Inferior parietal cortex (tissue), 1 donor: ENCODE measurements at regions not wholly inside any gene's neighbourhood (a gene's known extent, or its start where the extent isn't known, plus 50 kb on each side); places are given as distances from the start of the nearest gene placed in this dataset.

ENCODE experiments used
- DNase-seq: peaks from one replicate; pipeline ENCODE4 v3.0.0-alpha.2; 2016; ENCODE audit errors: extremely low spot score

GRCh38 chr4:181158971-181159370 lies 1084.2 kb upstream of the TENM3 start:
- DNase-seq, result no peak

DNA sequence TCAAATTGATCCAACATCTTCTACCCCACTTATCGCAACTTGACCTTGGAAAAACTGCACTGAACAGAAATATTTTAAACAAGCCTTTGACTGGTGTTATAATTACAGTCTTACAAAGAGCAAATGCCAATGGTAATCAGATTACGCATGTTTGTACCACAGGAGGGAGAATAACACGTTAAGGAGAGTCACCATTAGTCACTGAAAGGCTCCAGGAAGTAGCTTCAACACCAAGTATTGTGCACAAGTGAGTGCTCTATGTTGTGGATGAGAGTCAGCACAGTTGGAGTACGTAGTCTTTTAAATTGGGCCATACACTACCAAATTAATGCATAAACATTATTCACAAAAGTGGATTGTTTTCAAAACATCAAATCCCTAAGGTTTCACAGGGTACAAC lies 1081.5 kb upstream of the TENM3 start:
- no peak for DNase-seq

DNA sequence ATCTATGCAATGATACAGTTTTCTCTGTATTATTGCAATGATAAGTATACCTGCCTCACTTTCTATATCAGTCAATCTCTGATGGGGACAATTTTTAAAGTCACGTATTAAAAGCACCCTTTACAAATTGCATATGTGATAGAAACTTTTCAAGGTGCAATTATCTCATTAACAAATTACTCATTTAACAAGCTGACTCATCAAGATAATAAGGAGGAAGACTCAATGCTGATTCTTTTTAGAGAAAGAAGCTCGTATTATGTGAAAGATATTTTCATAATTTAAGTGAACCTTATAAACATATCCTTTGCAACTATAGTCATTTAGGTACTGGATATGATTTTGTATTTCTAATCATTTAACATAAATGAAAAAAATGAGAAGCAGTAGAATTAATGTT lies 1080.9 kb upstream of the TENM3 start:
- no peak for DNase-seq

DNA sequence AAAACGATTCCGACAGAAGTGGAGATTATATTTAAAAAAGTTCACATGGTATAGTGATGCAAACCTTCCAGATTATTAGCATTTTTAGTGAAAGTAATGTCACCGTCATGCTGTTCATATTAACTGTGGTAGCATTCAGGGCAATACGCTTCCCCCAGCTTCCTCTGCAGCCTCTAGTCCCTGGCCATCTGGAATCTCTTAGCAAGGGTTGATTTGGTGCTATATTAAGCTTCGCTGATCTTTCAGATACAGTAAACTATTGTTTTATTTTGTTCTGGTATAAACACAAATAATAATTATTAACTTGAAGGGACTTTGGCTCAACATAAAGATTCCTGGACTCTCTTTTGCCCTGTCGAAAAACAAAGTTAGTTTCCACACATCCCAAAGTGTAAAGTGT lies 1080.5 kb upstream of the TENM3 start:
- no peak for DNase-seq

DNA sequence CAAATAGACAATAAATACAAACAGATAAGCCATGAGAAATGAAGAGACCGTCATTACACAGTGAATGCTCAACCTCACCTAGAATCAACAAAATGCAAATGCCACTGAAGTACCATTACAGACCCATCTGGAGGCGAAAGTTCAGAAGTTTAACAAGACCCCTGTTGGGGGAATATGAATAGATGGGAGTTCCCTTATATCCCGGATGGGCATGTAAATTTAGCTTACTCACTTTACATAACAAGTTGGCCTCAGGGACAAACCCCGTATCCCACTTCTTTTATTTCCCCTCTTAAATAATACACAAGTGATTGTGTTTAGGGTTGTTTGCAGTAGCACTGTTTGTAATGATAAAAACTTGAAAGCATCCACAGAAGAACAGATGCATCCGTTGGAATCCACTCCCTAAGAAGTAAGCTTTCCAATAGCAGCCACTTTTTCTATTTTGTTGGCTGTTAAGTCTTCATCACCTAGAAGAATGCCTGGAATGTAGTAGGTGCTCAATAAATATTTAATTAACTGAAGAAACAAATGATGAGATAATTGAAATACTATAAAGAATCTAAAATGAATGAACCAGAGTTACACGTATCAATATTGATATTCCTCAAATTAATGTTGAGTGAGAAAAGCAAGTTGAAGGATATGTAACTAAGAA lies 1076.3 kb upstream of the TENM3 start:
- no peak for DNase-seq

DNA sequence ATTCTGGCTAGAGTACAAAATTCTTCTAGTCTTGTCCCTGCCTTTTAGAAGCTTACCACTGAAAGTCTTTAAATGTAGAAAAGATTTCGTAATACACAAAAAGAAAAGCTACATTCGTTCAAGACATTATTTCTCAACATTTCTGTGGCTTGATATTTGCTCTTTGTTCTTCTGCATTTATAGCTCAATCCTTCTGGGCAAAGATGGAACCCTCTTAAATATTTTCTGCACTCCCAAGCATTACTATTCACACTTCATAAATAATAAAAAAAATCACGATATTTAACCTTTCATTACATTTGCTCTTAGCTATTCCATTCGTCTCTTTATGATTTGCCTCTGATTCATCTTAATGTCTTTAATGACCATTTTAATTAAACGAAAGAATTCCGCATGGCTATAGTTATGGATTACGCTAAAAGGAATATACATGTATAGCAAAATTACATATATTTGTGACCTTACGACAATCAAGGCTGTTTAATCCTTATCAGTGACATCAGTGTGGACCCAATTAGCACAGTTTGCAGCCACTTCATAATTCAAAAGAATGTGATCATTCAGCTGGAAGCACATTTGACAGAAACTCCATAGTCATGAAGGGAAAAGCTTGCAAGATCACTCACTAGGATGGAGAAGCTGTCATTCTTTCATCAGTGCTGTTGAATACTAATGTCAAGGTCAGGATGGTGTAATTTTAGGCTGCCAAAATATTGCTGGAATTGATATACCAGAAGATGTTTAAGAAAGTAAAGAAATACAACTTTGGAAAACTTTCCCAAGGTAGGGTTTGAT lies 1075.0 kb upstream of the TENM3 start:
- DNase-seq, result no peak

- DNase-seq, result no peak
Measured at GRCh38 chr4:181173046-181173445, 1070.2 kb upstream of the TENM3 start.

DNA sequence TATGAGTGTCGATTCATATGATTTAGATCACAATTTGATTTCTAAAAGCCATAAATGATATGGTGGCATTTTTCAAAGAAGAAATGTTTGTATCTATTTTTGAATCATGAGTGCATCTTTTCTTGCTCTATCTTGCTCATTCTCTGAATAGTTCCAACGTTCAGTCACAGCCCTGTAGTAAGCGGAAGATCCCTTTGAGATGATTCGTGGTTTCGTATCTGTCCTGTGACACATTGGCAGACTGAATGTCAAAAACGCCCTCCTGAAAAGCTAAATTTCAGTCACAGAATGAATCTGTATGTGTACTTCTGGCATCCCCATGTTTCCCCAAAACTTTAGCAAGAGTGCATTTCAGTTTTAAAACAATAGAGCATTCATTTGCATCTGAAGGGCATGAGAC lies 1066.9 kb upstream of the TENM3 start:
- DNase-seq, result no peak

DNA sequence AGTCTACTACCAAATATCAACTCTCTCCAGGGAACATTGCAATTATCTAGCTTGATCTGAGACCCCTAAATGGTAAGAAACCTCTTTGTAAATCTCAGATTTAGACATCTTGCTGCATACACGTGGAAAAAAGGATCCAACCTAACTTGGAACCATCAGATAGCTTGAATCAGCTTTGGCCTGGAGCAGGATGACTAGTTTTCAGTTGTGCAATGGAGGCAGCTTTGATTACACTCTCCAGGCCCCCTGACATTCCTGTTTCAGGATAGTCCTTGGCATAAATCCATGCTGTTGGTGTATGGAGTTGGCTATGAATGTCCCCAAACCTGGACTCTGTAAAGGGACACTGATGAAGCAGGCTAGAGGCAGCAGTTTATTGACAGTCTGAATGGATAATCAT lies 1061.9 kb upstream of the TENM3 start:
- DNase-seq, result no peak

GRCh38 chr4:181189751-181190150 lies 1053.5 kb upstream of the TENM3 start:
- DNase-seq, result no peak

DNA sequence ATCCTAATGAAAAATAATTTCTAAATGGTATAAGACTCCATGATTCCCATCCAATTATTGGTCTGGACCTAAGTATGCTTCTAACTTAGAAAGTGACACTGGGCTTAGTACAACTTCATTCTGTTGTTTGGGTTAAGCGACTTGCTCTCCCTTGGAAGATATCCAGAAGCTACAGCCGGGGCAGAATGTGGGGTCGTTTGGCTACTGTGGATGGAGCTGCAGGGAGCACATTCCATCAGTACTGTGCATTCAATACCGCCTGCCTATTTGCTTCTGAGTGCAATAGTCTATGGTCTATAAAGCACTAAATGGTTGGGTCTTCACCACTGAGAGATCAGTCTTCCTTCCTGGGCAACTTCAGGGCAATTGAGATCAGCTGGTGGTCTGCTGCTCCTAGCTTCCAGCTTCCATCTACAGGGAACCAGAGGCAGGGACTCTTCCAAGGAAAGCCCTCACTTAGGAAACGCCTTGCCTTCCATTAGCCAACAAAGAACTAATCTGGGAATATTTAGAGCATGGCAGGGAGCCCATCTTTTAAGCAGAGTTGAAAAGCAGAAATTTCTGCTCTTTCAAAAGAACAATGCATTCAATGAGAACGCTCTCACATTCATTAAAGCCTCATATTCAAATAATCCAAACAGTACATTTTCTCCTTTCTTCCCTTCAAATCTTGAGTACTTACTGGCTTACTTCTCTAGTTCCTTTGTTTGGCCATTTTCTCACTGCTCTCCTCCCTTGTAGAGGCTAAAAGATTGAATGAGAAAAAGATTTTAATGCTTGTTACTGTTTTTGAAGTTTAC lies 1049.9 kb upstream of the TENM3 start:
- no peak for DNase-seq

DNA sequence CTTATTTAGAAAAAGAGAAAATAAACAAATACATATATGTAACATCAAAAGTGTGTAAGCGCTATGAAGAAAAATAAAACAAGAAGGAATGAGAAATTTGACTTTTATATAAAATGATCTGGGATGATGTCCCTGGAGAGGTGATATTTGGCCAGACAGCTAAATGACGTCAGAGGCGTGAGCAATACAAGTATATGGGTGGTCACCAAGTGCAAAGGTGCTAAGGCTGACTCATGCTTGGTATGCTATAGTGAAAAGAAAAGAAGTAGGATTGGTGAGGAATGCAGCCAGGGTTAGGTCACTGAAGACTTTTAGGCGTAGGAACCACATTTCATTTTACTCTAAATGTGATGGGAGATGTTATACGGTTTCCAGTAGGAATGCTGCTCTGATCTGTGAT lies 1049.1 kb upstream of the TENM3 start:
- no peak for DNase-seq

DNA sequence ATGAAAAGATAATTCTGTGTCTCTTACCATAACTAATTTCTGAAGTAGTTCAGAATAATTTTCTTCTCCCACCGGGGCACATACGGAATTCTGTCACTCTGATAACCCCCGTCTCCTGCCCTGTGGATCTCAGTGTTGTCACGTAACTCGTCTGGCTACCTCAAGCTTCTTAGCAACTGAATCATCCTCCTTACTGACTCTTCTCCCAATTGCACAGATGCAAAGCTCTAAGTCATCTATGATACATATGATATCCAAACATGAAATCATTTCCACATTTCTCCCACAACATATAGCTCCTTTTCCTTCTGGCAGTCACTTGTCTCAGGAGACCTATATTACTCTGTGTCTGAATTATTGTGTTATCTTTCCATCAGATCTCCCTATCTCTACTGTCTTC lies 1043.1 kb upstream of the TENM3 start:
- no peak for DNase-seq

DNA sequence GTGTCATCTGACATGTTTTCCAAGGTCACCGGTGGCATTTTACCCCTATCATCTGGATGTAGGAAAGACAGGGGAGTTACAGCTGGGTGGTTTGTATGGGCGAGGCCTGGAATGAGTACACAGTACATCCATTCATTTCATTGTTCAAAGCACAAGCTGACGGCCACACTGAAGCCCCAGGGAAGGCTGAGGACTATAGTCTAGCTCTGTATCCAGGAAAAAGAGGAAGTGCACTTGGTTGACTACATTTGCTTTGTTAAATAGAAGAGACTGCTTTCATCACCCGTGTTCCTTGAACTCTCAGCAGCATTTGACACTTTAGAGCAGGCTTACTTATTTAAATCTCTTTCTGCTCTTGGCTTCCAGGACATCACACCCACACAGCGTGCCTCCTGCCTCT lies 1041.0 kb upstream of the TENM3 start:
- no peak for DNase-seq

- DNase-seq, result no peak
Measured at GRCh38 chr4:181204109-181204508, 1039.1 kb upstream of the TENM3 start.

DNA sequence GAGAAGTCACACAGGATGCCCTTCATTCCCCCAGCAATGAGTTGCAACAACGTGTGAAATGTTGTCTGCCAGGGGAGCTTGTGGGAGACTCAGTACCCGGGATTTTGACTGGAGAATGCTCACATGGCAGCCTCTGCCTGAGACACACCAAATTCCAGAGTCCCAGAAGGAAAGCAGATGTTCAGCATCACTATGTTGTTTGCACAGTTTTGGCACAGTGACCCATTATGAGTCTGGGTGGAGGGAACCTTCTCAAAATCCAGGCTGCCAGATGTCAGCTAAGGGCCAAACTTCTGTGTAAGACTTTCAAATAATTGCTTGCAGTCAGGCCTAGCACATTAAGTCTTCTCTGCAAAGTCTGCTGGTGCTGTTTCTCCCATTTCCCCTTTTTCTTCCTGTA lies 1029.7 kb upstream of the TENM3 start:
- DNase-seq, result no peak

GRCh38 chr4:181216501-181216900 lies 1026.7 kb upstream of the TENM3 start:
- DNase-seq, result no peak

- DNase-seq, result no peak
Measured at GRCh38 chr4:181219783-181220416, 1023.3 kb upstream of the TENM3 start.

- DNase-seq, result no peak
Measured at GRCh38 chr4:181224852-181225251, 1018.4 kb upstream of the TENM3 start.

- no peak for DNase-seq
Measured at GRCh38 chr4:181225616-181226261, 1017.5 kb upstream of the TENM3 start.

DNA sequence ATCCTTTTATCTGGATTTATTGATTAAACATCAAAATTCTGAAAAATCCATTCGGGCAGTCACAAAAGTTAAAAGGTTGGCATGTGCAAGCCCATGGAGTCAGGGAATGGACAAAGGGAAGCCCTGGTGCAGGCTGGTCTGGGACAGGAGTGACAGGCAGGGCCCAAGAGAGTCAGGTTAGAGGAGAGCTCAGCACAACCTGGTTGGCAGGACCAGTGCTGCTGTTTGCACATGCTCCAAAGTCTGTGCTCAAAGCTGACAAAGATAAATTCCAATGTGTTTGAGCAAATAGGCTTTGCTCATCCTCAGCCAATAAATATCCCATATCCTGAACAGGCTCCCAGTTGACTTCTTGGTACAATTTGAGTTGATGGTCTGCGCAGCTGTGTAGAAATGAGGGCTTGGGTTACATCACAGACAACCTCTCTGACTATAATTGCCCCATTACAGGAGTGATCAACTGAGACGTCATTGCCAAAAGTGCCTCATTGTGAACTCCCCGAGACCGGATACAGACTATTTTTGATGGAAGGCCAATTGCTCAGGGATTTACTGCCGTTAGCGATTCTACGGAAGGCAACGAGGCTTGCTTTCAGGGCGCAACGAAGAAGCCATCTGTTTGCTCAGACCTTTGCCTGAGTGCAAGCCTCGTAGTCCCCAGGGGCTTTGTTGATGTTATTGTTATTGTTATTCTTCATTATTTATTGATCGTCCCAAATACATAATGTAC lies 1008.1 kb upstream of the TENM3 start:
- DNase-seq, result no peak
